ENCODE measurements at regions not wholly inside any gene's neighbourhood (a gene's known extent, or its start where the extent isn't known, plus 50 kb on each side); places are given as distances from the start of the nearest gene placed in this dataset.

- Histone ChIP-seq H3K4me1 (ENCODE audit: insufficient read depth, low read length, poor library complexity, severe bottlenecking) (no peaks in the 10 kb centered on the region), H4K20me1 (ENCODE audit: insufficient read depth, low read length, poor library complexity, severe bottlenecking) (no peaks in the 10 kb centered on the region), H3K79me2 (ENCODE audit: insufficient read depth, low read length) (no peaks in the 10 kb centered on the region), H3K36me3 (ENCODE audit: insufficient read depth, low read length) (no peaks in the 10 kb centered on the region), H2AFZ (ENCODE audit: low read length) (no peak overlapping the region), H3K9me2 (replicated peaks; ENCODE audit: low read depth, low read length) (no peaks in the 10 kb centered on the region), H3F3A (ENCODE audit: low read depth) (no peaks in the 10 kb centered on the region), H3K4me2 (ENCODE audit: low read depth, low read length, poor library complexity, severe bottlenecking) (no peak overlapping the region), H3K4me3 (ENCODE audit: low read length, poor library complexity, severe bottlenecking) (no peak overlapping the region), H3K9me3 (ENCODE audit: insufficient read depth, low read depth, low read length) (no peaks in the 10 kb centered on the region), H3K27me3 (ENCODE audit: insufficient read depth, low read length, poor library complexity, severe bottlenecking) (no peaks in the 10 kb centered on the region), H3K9ac (ENCODE audit: low read depth, low read length, poor library complexity, severe bottlenecking) (no peak overlapping the region)
- TF ChIP-seq EZH2phosphoT487 (IDR thresholded peaks at IDR 0.05; ENCODE audit: borderline replicate concordance), result no peak
- no peak for TF ChIP-seq CTCF (conservative IDR thresholded peaks at IDR 0.05; ENCODE audit: low read length)
Observed at GRCh38 chr7:81210137-81211064, 291.6 kb upstream of the SEMA3C start.

GRCh38 chr7:81209059-81209458 is 290.2 kb upstream of the SEMA3C start:
- no peak overlapping the region for H3K9ac ChIP-seq (ENCODE audit: low read depth, low read length, poor library complexity, severe bottlenecking)
- no peaks in the 10 kb centered on the region for H3K27me3 ChIP-seq (ENCODE audit: insufficient read depth, low read length, poor library complexity, severe bottlenecking)
- H3K4me3 ChIP-seq (ENCODE audit: low read length, poor library complexity, severe bottlenecking), result no peak overlapping the region
- no peaks in the 10 kb centered on the region for H3K9me2 ChIP-seq (replicated peaks; ENCODE audit: low read depth, low read length)
- no peaks in the 10 kb centered on the region for H3F3A ChIP-seq (ENCODE audit: low read depth)
- no peak overlapping the region for H3K4me2 ChIP-seq (ENCODE audit: low read depth, low read length, poor library complexity, severe bottlenecking)
- H3K9me3 ChIP-seq (ENCODE audit: insufficient read depth, low read depth, low read length), result no peaks in the 10 kb centered on the region
- no peak overlapping the region for H2AFZ ChIP-seq (ENCODE audit: low read length)
- H3K79me2 ChIP-seq (ENCODE audit: insufficient read depth, low read length), result no peaks in the 10 kb centered on the region
- no peak for TF ChIP-seq EZH2phosphoT487 (IDR thresholded peaks at IDR 0.05; ENCODE audit: borderline replicate concordance)
- TF ChIP-seq CTCF (conservative IDR thresholded peaks at IDR 0.05; ENCODE audit: low read length), result no peak
- H3K36me3 ChIP-seq (ENCODE audit: insufficient read depth, low read length), result no peaks in the 10 kb centered on the region
- H3K4me1 ChIP-seq (ENCODE audit: insufficient read depth, low read length, poor library complexity, severe bottlenecking), result no peaks in the 10 kb centered on the region
- H4K20me1 ChIP-seq (ENCODE audit: insufficient read depth, low read length, poor library complexity, severe bottlenecking), result no peaks in the 10 kb centered on the region

- H2AFZ ChIP-seq (ENCODE audit: low read length), result no peak overlapping the region
- H3K79me2 ChIP-seq (ENCODE audit: insufficient read depth, low read length), result no peaks in the 10 kb centered on the region
- no peaks in the 10 kb centered on the region for H3K36me3 ChIP-seq (ENCODE audit: insufficient read depth, low read length)
- no peaks in the 10 kb centered on the region for H3K27me3 ChIP-seq (ENCODE audit: insufficient read depth, low read length, poor library complexity, severe bottlenecking)
- no peaks in the 10 kb centered on the region for H3K9me3 ChIP-seq (ENCODE audit: insufficient read depth, low read depth, low read length)
- no peaks in the 10 kb centered on the region for H4K20me1 ChIP-seq (ENCODE audit: insufficient read depth, low read length, poor library complexity, severe bottlenecking)
- TF ChIP-seq CTCF (conservative IDR thresholded peaks at IDR 0.05; ENCODE audit: low read length), result no peak
- no peak for TF ChIP-seq EZH2phosphoT487 (IDR thresholded peaks at IDR 0.05; ENCODE audit: borderline replicate concordance)
- no peaks in the 10 kb centered on the region for H3F3A ChIP-seq (ENCODE audit: low read depth)
- no peak overlapping the region for H3K9ac ChIP-seq (ENCODE audit: low read depth, low read length, poor library complexity, severe bottlenecking)
- H3K9me2 ChIP-seq (replicated peaks; ENCODE audit: low read depth, low read length), result no peaks in the 10 kb centered on the region
- H3K4me1 ChIP-seq (ENCODE audit: insufficient read depth, low read length, poor library complexity, severe bottlenecking), result no peaks in the 10 kb centered on the region
- no peak overlapping the region for H3K4me2 ChIP-seq (ENCODE audit: low read depth, low read length, poor library complexity, severe bottlenecking)
- no peak overlapping the region for H3K4me3 ChIP-seq (ENCODE audit: low read length, poor library complexity, severe bottlenecking)
Observed at GRCh38 chr7:81207801-81208200, 288.9 kb upstream of the SEMA3C start.
